ENCODE measurements at regions not wholly inside any gene's neighbourhood (a gene's known extent, or its start where the extent isn't known, plus 50 kb on each side); places are given as distances from the start of the nearest gene placed in this dataset.

- Histone ChIP-seq H3K4me2 (peak overlapping the region; percentile 32), H3K36me3 (replicated peaks; ENCODE audit: insufficient read depth, low read depth) (no peaks in the 10 kb centered on the region), H3K4me3 (no peak overlapping the region), H3K4me1 (ENCODE audit: insufficient read depth) (peaks cover 44% of the 10 kb centered on the region), H3K27me3 (no peaks in the 10 kb centered on the region), H4K20me1 (ENCODE audit: insufficient read depth, poor library complexity, severe bottlenecking) (no peaks in the 10 kb centered on the region), H3K79me2 (no peaks in the 10 kb centered on the region), H3K9me3 (ENCODE audit: low read depth) (no peaks in the 10 kb centered on the region), H3K27ac (peak overlapping the region; percentile 58), H3K9me2 (replicated peaks; ENCODE audit: insufficient read depth) (no peaks in the 10 kb centered on the region), H2AFZ (no peak overlapping the region)
- TF ChIP-seq EZH2 (IDR thresholded peaks at IDR 0.05; ENCODE audit: borderline replicate concordance) (no peak), EZH2phosphoT487 (IDR thresholded peaks at IDR 0.05; ENCODE audit: low read depth, severe bottlenecking, unreplicated experiment) (no peak)
- peak; percentile 48 for DNase-seq (ENCODE audit: low spot score)
These were observed 65.2 kb upstream of the SESN3 start for GRCh38 chr11:95296165-95296564.

GRCh38 chr11:95295382-95296149 is 64.6 kb upstream of the SESN3 start:
- H4K20me1 ChIP-seq (ENCODE audit: insufficient read depth, poor library complexity, severe bottlenecking): no peaks in the 10 kb centered on the region
- TF ChIP-seq EZH2 (IDR thresholded peaks at IDR 0.05; ENCODE audit: borderline replicate concordance) (no peak), CTCF (IDR thresholded peaks at IDR 0.05; ENCODE audit: poor library complexity) (no peak), EZH2phosphoT487 (IDR thresholded peaks at IDR 0.05; ENCODE audit: low read depth, severe bottlenecking, unreplicated experiment) (no peak)
- H3K9me3 ChIP-seq (ENCODE audit: low read depth): no peaks in the 10 kb centered on the region
- H3K27ac ChIP-seq: peak overlapping the region; percentile 58
- H3K4me3 ChIP-seq: no peak overlapping the region
- no peaks in the 10 kb centered on the region for H3K36me3 ChIP-seq (replicated peaks; ENCODE audit: insufficient read depth, low read depth)
- peak overlapping the region; percentile 32 for H3K4me2 ChIP-seq
- no peak for DNase-seq (ENCODE audit: low spot score)
- peaks cover 44% of the 10 kb centered on the region for H3K4me1 ChIP-seq (ENCODE audit: insufficient read depth)
- no peaks in the 10 kb centered on the region for H3K79me2 ChIP-seq
- no peaks in the 10 kb centered on the region for H3K9me2 ChIP-seq (replicated peaks; ENCODE audit: insufficient read depth)
- no peaks in the 10 kb centered on the region for H3K27me3 ChIP-seq
- no peak overlapping the region for H2AFZ ChIP-seq
- 60% methylated on average over 8 of the region's 8 CpGs for WGBS (ENCODE audit: low lambda C conversion rate, missing lambda C conversion rate)

DNA sequence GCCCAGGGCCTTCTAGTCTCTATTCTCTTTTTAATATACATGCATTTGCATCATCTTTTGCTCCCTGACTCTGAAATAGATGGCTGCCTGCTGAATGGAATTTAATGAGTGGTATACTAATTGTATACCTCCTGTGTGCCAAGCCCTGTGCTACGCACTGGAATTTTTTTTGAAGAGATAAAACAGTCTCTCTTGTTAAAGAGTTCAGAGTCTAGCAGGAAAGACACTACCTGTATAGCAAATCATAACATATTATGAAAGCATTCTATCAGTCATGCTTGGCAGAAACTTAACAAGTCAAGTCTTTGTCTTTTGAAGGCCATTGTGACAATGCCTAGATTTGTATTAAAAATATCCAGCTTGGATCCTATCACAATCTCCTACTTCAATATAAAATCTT is 63.7 kb upstream of the SESN3 start:
- H3K36me3 ChIP-seq (replicated peaks; ENCODE audit: insufficient read depth, low read depth): no peaks in the 10 kb centered on the region
- no peaks in the 10 kb centered on the region for H3K79me2 ChIP-seq
- H3K27me3 ChIP-seq: no peaks in the 10 kb centered on the region
- no peak overlapping the region for H3K4me2 ChIP-seq
- peaks cover 41% of the 10 kb centered on the region for H3K4me1 ChIP-seq (ENCODE audit: insufficient read depth)
- no peaks in the 10 kb centered on the region for H3K9me2 ChIP-seq (replicated peaks; ENCODE audit: insufficient read depth)
- peak overlapping the region; percentile 58 for H3K27ac ChIP-seq
- DNase-seq (ENCODE audit: low spot score): no peak
- no peaks in the 10 kb centered on the region for H4K20me1 ChIP-seq (ENCODE audit: insufficient read depth, poor library complexity, severe bottlenecking)
- TF ChIP-seq CTCF (IDR thresholded peaks at IDR 0.05; ENCODE audit: poor library complexity) (no peak), EZH2 (IDR thresholded peaks at IDR 0.05; ENCODE audit: borderline replicate concordance) (no peak), EZH2phosphoT487 (IDR thresholded peaks at IDR 0.05; ENCODE audit: low read depth, severe bottlenecking, unreplicated experiment) (no peak)
- H3K9me3 ChIP-seq (ENCODE audit: low read depth): no peaks in the 10 kb centered on the region
- 86% methylated on average over 1 of the region's 1 CpG for WGBS (ENCODE audit: low lambda C conversion rate, missing lambda C conversion rate)
- H3K4me3 ChIP-seq: no peak overlapping the region
- H2AFZ ChIP-seq: no peak overlapping the region

DNA sequence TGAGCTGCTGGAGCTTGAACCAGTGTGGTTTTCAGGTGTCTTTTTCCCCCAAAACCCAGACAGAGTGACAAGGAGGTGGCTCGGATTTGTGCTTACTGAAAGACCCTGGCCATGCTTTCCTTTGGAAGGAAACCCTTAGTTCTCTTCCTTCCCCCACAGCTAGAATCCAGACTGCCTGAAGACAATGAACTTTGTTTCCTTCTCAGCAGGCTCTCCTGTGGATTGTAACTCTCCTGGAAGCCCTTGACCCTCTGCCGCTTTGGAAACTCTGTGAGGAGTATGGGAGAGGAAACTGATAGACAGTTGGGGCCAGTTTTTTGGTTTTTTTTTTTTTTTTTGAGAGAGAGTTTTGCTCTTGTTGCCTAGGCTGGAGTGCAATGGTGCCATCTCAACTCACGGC is 62.1 kb upstream of the SESN3 start:
- Histone ChIP-seq H3K79me2 (no peaks in the 10 kb centered on the region), H3K9me3 (ENCODE audit: low read depth) (no peaks in the 10 kb centered on the region), H3K4me3 (no peak overlapping the region), H3K4me2 (no peak overlapping the region), H4K20me1 (ENCODE audit: insufficient read depth, poor library complexity, severe bottlenecking) (no peaks in the 10 kb centered on the region), H3K4me1 (ENCODE audit: insufficient read depth) (peaks cover 26% of the 10 kb centered on the region), H3K27ac (no peak overlapping the region), H3K27me3 (no peaks in the 10 kb centered on the region), H2AFZ (no peak overlapping the region), H3K36me3 (replicated peaks; ENCODE audit: insufficient read depth, low read depth) (no peaks in the 10 kb centered on the region), H3K9me2 (replicated peaks; ENCODE audit: insufficient read depth) (no peaks in the 10 kb centered on the region)
- WGBS (ENCODE audit: low lambda C conversion rate, missing lambda C conversion rate): 92% methylated on average over 3 of the region's 3 CpGs
- TF ChIP-seq CTCF (IDR thresholded peaks at IDR 0.05; ENCODE audit: poor library complexity) (no peak), EZH2 (IDR thresholded peaks at IDR 0.05; ENCODE audit: borderline replicate concordance) (no peak), EZH2phosphoT487 (IDR thresholded peaks at IDR 0.05; ENCODE audit: low read depth, severe bottlenecking, unreplicated experiment) (no peak)
- no peak for DNase-seq (ENCODE audit: low spot score)
